Tibial nerve (tissue), 4 donors: ENCODE measurements at regions not wholly inside any gene's neighbourhood (a gene's known extent, or its start where the extent isn't known, plus 50 kb on each side); places are given as distances from the start of the nearest gene placed in this dataset.
"Not testable (repeated sequence)": the region's sequence is repeated elsewhere in the genome, so short reads cannot be mapped to it uniquely, and the experiment has no call there.

Experiments
- DNase-seq, 2 donors: peaks; one replicate each; pipeline ENCODE4 v3.0.0-alpha.2; 2019; ENCODE audit warnings: low spot score in 2 of 2
- H3K27ac ChIP-seq, 4 donors: fragments of 200-600 bp; sonication (generic) in 3 of 4; one replicate each; pipeline ENCODE4 v1.5.1; 2017 to 2019; ENCODE audit warnings: mild to moderate bottlenecking in 1 of 4
- H3K27me3 ChIP-seq, 2 donors: fragments of 200-600 bp; sonication (generic) in 1 of 2; one replicate each; pipeline versions ENCODE4 v1.5.1 to v1.6.0; 2017 to 2019
- H3K36me3 ChIP-seq, 3 donors: fragments of 200-600 bp; sonication (generic); one replicate each; pipeline ENCODE4 v1.5.1; 2018 to 2019
- H3K4me1 ChIP-seq, 4 donors: fragments of 200-600 bp; sonication (generic) in 3 of 4; one replicate each; pipeline ENCODE4 v1.5.1; 2017 to 2019
- H3K4me3 ChIP-seq, 4 donors: fragments of 200-600 bp; sonication (generic) in 3 of 4; one replicate each; pipeline ENCODE4 v1.5.1; 2017 to 2019; ENCODE audit warnings: mild to moderate bottlenecking in 1 of 4, moderate library complexity in 1 of 4
- H3K9me3 ChIP-seq, 4 donors: fragments of 200-600 bp; sonication (generic) in 3 of 4; one replicate each; pipeline ENCODE4 v1.5.1; 2017 to 2019
- CTCF ChIP-seq, 5 experiments: fragments of 200-600 bp in 3 of 5; fragments of 450-650 bp in 2 of 5; sonication (generic) in 3 of 5; IDR thresholded peaks; one replicate each; pipeline ENCODE4 v1.5.1; 2016 to 2019; ENCODE audit warnings: antibody characterized with exemption in 5 of 5, mild to moderate bottlenecking in 3 of 5, moderate library complexity in 2 of 5
- EP300 ChIP-seq, 2 donors: sonication (generic); formaldehyde crosslinking; IDR thresholded peaks; one replicate each; pipeline ENCODE4 v1.6.1; 2017; ENCODE audit warnings: antibody characterized with exemption in 2 of 2, mild to moderate bottlenecking in 1 of 2
- POLR2A ChIP-seq, 2 donors: fragments of 450-650 bp; IDR thresholded peaks; one replicate each; pipeline ENCODE4 v1.6.1; 2017; ENCODE audit warnings: antibody characterized with exemption in 2 of 2, mild to moderate bottlenecking in 2 of 2, moderate library complexity in 2 of 2
- WGBS, 2 donors: methylation state at CpG; one replicate each; pipeline ENCODE4 v1.1.5; 2018; 5-methylcytosine and 5-hydroxymethylcytosine counted together

GRCh38 chr1:189311915-189312314, 1165.7 kb downstream of the BRINP3 start:
- H3K4me1 ChIP-seq: no peaks in the 10 kb centered on the region
- H3K36me3 ChIP-seq: no peaks in the 10 kb centered on the region
- H3K9me3 ChIP-seq: no peaks in the 10 kb centered on the region
- no peak overlapping the region for H3K27ac ChIP-seq
- DNase-seq: no peak
- no peak for TF ChIP-seq EP300 (IDR thresholded peaks at IDR 0.05)
- H3K4me3 ChIP-seq: no peak overlapping the region
- no peaks in the 10 kb centered on the region for H3K27me3 ChIP-seq
- 49 to 53% methylated on average over 2 of the region's 2 CpGs for WGBS, 2 donors

- DNase-seq: no peak
- Histone ChIP-seq H3K9me3 (no peaks in the 10 kb centered on the region), H3K27ac (no peak overlapping the region), H3K4me1 (no peaks in the 10 kb centered on the region), H3K27me3 (no peaks in the 10 kb centered on the region), H3K36me3 (no peaks in the 10 kb centered on the region), H3K4me3 (no peak overlapping the region)
- no peak for TF ChIP-seq CTCF (IDR thresholded peaks at IDR 0.05)
- no peak for TF ChIP-seq POLR2A (IDR thresholded peaks at IDR 0.05)
- TF ChIP-seq EP300 (IDR thresholded peaks at IDR 0.05): no peak
Observed at GRCh38 chr1:189312499-189312898, 1165.2 kb downstream of the BRINP3 start.

GRCh38 chr1:189313488-189313887, 1164.2 kb downstream of the BRINP3 start:
- no peaks in the 10 kb centered on the region for H3K4me1 ChIP-seq
- 68 to 69% methylated on average over 2 of the region's 2 CpGs for WGBS, 2 donors
- H3K4me3 ChIP-seq: no peak overlapping the region
- H3K27ac ChIP-seq: no peak overlapping the region
- TF ChIP-seq POLR2A (IDR thresholded peaks at IDR 0.05) (no peak), EP300 (IDR thresholded peaks at IDR 0.05) (no peak), CTCF (IDR thresholded peaks at IDR 0.05) (no peak)
- no peaks in the 10 kb centered on the region for H3K27me3 ChIP-seq
- H3K36me3 ChIP-seq: no peaks in the 10 kb centered on the region
- H3K9me3 ChIP-seq: peaks cover 0 to 7% (median 0%) of the 10 kb centered on the region in 4 donors
- DNase-seq: no peak

GRCh38 chr1:189315035-189315901, 1162.4 kb downstream of the BRINP3 start:
- Histone ChIP-seq H3K27ac (no peak overlapping the region), H3K4me3 (no peak overlapping the region), H3K36me3 (no peaks in the 10 kb centered on the region), H3K27me3 (no peaks in the 10 kb centered on the region), H3K4me1 (no peaks in the 10 kb centered on the region), H3K9me3 (peaks cover 0 to 7% (median 0%) of the 10 kb centered on the region in 4 donors)
- no peak for TF ChIP-seq EP300 (IDR thresholded peaks at IDR 0.05)
- TF ChIP-seq CTCF (IDR thresholded peaks at IDR 0.05): no peak
- no peak for TF ChIP-seq POLR2A (IDR thresholded peaks at IDR 0.05)
- 72 to 82% methylated on average over 4 of the region's 4 CpGs for WGBS, 2 donors
- no peak for DNase-seq

GRCh38 chr1:189323091-189323490, 1154.6 kb downstream of the BRINP3 start:
- no peak overlapping the region for H3K27ac ChIP-seq
- H3K4me3 ChIP-seq: no peak overlapping the region
- no peaks in the 10 kb centered on the region for H3K4me1 ChIP-seq
- DNase-seq: no peak
- H3K27me3 ChIP-seq: no peaks in the 10 kb centered on the region
- H3K36me3 ChIP-seq: no peaks in the 10 kb centered on the region
- no peak for TF ChIP-seq CTCF (IDR thresholded peaks at IDR 0.05)
- TF ChIP-seq EP300 (IDR thresholded peaks at IDR 0.05): no peak
- no peak for TF ChIP-seq POLR2A (IDR thresholded peaks at IDR 0.05)
- 50 to 58% methylated on average over 3 of the region's 3 CpGs for WGBS, 2 donors
- peaks cover 0 to 2% (median 0%) of the 10 kb centered on the region in 4 donors for H3K9me3 ChIP-seq

GRCh38 chr1:189331071-189331470, 1146.6 kb downstream of the BRINP3 start:
- not testable (repeated sequence) for DNase-seq
- WGBS, 2 donors: 86 to 98% methylated on average over 13 of the region's 13 CpGs

More at GRCh38 chr1:189331071-189331470, 1146.6 kb downstream of the BRINP3 start:
- not testable (repeated sequence) for H3K36me3 ChIP-seq, H3K4me1 ChIP-seq, H3K9me3 ChIP-seq, H3K27ac ChIP-seq, H3K27me3 ChIP-seq, H3K4me3 ChIP-seq
